ENCODE measurements at regions not wholly inside any gene's neighbourhood (a gene's known extent, or its start where the extent isn't known, plus 50 kb on each side); places are given as distances from the start of the nearest gene placed in this dataset.

- no peak for DNase-seq
Measured at GRCh38 chr2:236674238-236674637, 104.6 kb downstream of the ACKR3 start.

GRCh38 chr2:236674646-236675045 is 105.0 kb downstream of the ACKR3 start:
- DNase-seq, result no peak

DNA sequence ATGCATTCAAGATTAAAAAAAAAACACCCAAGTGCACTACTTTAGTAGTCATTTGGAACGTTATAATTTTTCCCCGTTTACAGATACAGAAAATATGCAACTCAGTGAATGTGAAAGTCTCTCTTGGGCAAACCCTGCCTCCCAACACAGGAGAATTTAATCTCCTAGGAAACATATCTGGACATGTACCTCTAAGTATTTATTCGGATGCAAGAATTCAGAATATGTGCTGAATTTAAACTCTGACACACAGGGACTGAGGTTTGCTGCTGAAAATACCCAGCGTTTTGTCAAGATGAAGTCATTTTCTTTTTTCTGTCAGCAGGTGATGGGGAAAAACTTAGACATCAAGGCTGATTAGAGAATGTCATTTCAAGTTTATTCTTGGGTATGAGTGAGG is 105.4 kb downstream of the ACKR3 start:
- no peak for DNase-seq

GRCh38 chr2:236675526-236675925 is 105.9 kb downstream of the ACKR3 start:
- DNase-seq, result no peak

DNA sequence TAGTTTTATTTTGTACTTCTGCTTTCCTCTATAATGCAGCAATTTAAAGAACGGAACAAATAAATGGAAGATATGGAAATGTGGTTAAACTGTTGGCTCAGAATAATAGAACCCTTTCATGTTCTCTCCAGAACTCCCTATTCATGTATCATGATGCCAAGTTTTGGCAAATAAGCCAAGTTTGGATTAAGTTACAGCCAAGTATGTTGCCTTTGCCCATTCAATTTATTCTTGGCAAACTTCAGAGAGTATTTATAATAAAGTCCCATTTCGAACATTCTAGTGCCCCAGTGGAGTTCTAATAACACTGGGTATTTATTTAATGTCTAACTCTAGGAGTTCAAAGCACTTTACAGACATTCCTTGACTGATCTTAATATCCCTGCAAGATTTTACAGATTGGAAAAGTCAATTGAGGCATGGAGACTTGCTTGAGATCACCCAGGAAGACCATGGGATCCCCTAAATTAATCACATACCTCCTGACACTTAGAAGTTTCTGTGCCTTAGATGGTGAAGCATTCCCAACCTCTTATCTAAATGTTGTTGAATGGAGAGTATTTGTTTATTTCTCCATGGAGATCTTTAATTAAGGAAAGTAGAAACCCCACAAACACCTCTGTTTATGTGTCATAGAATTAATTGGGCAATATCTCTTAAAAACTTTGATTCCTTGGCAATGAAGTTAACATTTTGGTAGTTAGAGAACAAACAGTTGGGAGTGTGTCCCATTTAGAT is 106.7 kb downstream of the ACKR3 start:
- no peak for DNase-seq

- no peak for DNase-seq
Measured at GRCh38 chr2:236677368-236677767, 107.7 kb downstream of the ACKR3 start.

DNA sequence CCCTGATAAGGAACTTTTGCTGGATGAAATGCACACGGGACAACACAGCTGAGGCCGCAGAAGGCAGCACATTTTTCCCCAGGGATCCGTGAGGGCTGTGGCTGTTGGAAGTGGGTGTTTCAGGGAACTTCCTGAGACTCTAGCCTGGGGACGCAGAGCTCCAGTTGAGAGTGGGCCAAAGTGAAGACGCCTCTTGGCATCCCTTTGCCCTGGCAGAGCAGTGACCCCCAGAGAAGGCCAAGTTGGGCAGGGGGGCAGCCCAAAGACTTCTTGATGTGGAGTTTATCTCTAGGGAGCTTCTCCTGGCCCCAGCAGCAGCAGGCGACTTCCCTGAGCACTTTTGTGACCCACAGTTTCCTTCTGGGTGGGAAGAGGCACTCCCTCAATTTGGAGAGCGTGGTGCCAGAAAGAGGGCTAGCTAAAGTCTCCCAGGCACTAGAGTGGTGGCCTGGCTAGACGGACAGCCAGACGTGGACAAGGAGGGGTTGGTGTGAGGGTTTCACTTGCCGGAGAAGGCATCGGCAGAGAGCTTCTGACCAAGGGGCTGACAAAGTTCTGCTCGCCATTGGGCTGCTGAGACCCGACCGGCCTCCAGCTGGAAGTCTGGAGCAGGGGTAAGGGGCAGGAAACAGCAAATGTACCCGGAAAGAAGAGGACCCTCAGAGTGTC is 108.8 kb downstream of the ACKR3 start:
- no peak for DNase-seq

DNA sequence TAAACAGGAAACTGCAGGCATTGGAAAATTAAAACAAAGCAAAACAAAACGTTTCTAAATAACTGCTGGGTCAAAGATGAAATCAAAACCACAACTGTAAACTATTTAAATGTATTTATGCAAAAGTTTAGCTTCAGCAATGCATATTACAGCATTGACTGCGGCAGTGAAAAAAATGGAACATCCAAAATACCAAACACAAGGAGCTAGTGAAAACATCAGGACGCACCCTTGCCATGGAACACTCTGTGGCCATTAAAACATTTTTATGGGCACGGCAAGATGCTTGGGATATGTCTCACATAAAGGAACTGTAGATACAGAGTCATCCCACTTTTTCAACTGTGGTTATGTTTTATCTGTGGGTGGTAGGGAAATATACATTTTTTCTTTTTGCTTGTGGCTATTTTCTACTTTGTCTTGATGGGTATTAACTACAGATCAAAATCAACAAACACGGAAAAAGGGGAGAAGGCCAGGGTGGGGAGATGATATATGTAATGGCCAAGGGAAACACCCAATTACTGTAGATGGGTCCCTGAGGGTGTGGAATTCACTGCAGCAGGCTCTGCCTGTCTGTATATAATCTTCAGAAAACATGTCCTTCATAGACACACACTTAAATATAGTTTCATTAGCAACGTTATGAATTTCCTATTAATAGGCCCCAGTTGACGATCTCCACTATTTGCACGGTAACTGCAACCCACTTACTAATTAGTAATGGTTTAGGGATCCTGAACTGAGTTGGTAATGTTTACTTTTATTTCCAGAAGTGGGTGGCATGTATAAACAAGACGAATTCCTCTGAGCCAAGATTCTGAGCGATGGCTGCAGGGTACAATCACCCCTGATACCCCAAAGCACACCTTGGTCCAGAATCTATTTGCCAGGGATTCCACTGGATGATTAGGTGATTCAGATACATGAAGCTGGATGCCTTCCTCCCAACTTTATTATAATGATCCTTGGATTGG is 110.5 kb downstream of the ACKR3 start:
- no peak for DNase-seq

DNA sequence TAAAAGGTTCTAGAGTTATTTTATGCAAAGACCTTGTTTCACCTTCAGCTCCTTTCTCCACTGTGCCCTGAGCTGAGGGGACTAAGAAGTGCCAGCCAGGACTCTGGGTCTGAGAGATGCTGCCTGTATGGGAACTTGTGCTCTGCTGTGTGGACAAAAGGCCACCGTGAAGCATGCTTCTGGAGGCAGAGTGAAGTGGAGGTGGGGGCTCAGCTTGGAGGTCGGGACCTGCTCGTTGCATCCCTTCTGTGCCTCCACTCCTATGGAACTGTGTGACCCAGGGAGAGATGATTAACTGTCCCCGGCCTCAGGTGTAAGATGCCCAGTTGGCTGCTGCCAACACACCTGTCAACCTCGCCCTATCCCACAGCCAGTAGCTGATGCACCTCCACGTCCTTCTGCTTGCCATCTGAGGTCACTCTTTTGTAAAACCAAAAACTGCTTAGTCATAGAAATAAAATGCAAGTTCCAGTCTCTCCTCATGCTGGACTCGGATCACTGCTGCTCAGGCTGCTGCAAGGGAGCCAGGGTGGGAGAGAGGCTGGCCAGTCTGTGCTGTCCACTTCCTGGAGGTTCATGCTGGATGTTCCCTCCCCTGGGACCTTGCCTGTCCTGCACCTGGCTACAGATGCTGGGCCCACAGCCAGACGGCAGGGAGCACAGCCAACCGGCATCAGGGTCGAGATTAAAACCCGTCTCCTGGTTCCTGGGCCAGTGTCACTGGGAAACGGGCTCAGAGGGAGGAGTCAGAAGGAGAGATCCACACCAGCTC is 113.2 kb downstream of the ACKR3 start:
- no peak for DNase-seq

GRCh38 chr2:236684504-236685256 is 115.1 kb downstream of the ACKR3 start:
- DNase-seq, result no peak

DNA sequence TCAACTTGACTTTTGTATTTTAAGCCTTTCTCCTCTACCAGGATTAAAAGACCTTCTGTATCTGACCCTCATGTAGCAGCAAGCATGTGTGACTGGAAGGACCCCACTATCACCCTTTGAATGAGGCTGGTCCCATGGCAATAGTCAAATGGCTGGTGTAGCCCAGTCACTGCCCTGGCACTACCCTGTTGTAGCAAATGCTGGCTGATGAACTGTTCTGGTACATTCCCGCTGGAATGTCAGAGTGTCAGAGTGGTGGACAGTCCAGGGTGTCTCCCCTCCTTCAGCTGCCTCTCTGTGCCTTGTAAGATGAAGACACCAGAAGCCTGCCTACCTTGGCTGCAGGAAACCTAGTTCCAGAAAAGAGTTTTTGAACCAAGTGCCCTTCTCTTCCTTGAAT is 115.7 kb downstream of the ACKR3 start:
- no peak for DNase-seq

DNA sequence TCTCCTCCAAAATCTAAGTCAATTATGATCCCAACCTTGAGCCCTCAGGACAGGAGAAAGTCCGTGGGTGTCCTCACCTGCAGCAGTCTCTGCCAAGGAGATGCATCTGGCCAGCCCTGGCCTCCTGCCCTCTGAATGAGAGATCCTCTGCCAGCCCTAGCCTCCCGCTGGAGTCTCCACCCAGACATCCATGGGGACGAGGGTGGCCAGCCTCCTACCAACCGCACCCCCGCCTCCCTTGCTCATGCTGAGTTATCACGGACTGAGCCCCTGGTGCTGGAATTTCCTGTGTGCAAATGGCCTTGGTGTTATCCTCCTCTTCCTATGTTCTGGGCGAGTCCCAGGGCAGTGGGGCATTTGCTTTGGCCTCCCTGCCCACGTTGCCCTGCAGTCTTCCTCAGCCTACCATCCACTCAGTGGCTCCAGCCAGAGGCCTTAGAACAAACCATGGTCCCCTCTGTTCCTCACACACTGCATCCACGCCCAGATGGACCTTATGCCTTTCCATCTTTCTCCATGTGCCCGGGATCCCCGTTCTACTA is 116.4 kb downstream of the ACKR3 start:
- no peak for DNase-seq

DNA sequence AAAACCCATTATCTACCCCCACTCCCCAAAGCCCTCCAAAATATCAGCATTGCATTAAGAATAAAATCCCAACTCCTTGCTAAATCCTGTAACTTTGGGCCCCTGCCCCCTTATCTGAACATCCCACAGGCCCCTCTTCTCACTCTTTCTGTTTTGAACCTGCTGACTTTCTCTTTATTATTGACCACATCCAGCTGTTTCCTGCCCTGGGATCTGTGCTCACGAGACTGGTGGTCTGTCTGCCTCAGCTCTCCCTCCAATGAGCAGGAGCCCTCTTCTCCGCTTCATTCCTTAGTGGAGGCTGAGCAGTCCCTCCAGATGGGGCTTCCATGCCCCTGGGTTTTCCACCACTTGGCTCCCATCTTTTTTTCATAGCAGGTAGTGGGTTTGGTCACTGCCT is 116.9 kb downstream of the ACKR3 start:
- DNase-seq, result no peak

DNA sequence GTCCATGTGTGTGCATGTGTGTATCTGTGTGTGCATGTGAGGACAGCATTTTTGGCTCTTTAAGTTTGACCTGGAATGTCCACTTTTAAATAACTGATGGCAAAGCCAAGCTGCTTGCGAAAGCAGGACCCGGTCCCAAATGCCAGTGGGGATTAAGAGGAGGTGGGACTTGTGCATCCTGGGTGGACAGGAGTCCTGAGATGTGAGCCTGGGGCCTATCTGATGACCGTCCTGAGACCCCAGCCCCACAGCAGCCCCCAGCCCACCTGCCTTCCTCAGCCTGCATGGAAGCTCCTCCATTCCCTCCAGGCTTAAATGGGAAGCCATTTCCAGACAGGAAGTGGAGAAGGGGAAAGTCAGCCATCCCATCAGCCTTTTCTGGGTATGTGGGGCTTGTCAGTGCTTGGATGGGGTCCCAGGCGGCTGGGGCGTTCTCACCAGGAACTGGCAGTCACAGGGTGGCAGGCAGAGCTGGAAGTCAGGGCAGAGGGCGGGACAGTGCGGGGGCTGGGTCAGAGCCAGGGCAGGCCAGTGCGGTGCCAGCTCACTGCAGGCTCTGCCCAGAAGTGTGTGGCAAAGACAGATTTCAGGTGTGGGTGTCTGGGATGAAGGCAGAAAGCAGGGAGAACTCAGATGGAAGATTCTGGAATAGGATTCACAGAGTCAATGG is 117.8 kb downstream of the ACKR3 start:
- DNase-seq, result no peak

- no peak for DNase-seq
Measured at GRCh38 chr2:236688157-236688556, 118.5 kb downstream of the ACKR3 start.

- no peak for DNase-seq
Measured at GRCh38 chr2:236688563-236689392, 119.2 kb downstream of the ACKR3 start.

DNA sequence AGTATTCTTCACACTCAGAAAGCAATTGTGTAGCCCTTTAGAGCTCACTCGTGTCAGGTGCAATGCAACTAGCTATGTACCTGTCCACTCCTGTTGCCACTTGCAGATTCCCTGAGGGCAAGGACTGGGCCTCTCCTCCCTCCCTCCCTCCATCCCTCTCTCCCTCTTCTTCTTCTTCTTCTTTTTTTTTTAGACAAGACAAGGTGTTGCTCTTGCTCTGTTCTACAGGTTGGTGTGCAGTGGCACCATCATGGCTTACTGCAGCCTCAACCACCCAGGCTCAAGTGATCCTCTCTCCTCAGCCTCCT is 119.7 kb downstream of the ACKR3 start:
- no peak for DNase-seq

- no peak for DNase-seq
Measured at GRCh38 chr2:236689981-236690380, 120.4 kb downstream of the ACKR3 start.

DNA sequence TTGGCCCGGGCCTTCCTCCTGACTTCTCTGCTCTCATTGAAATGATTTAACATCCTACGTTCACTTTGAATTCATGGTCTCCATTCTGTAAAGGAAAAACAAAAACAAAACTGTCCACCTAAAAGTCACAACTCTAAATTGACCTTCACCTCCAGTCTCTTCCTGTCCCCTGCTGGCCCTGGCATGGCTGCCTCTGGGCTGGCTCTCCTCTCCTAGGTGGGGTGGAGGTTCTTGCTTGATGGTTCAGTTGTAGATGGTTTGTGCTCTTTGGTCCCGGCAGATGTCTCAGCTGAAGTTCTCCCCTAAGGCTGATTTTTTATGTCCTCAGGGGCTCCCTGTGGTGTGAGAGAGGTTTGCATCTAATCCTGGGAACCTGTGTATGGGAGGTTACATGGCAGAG is 121.1 kb downstream of the ACKR3 start:
- no peak for DNase-seq

DNA sequence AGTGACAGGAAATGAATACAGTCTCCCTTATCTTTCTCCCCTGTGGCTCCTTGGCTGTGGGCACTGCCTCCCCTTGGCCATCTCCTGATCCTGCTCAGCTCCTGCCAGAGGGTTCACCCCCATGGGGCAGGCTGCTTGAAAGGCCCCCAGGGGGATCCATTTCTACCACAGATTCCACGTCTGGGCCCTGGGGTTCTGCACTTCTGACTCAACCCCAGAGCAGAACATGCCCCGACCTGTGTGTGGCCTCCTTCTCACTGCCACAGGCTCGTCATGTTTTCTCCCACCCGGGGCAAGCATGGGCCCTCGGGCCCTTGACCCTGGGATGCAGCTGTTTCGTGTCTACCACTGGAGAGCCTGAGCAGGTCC is 122.2 kb downstream of the ACKR3 start:
- DNase-seq, result no peak
